ENCODE measurements at regions not wholly inside any gene's neighbourhood (a gene's known extent, or its start where the extent isn't known, plus 50 kb on each side); places are given as distances from the start of the nearest gene placed in this dataset.

DNA sequence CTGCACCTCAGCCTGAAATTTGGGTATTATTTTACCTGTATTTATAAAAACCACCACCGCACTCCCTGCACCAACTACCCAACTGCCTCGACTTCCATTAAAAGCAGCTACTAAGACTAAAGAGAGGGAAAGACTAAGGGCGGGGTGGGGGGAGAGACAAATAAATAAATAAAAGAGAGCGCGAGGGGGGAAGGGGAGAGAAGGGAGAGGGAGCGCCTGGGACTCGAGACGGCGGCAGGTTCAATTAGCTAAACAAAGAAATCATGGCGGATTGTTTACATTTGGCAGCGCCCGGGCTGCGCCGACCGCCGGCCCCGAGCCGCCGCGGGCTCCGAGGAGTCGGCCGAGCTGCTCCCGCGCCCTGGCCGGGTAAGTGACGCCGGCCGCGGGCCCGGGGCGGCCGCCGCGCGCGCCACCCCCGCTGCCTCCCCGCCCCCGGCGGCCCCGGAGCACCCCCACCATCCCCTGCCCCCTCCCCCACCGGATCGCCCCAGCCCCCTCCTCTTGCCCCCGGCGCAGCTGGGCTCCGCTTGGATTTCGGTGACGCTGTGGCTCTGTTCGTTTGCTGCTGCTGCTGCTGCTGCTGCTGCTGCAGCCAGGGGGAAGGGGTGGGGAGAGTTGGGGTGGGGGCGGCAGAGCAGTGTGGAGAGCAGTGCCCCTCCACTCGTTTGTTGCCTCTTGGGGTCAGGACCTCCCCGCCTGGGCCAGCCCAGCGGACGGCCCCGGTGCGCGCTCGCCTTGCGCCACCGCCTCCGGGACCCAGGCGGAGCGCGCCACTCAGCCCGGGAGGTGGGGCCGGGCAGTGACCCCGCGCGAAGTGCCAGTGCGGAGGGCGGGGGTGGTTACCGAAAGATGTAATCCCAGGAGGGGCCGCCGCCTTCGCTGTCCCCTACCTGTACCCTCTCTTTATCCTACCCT is 187.2 kb upstream of the FANCL start:
- Mint-ChIP-seq H3K27ac (ENCODE audit: unreplicated experiment) (peak overlapping the region; percentile 93), H3K9me3 (ENCODE audit: unreplicated experiment) (no peaks in the 10 kb centered on the region), H3K27me3 (ENCODE audit: unreplicated experiment) (peaks cover 3% of the 10 kb centered on the region), H3K4me1 (ENCODE audit: unreplicated experiment) (peaks cover 6% of the 10 kb centered on the region), H3K36me3 (ENCODE audit: low read depth, unreplicated experiment) (no peaks in the 10 kb centered on the region), H3K4me3 (ENCODE audit: unreplicated experiment) (peak overlapping the region; percentile 95)
- DNase-seq (ENCODE audit: low spot score): peak; percentile 59
- TF ChIP-seq, protein P1, sequence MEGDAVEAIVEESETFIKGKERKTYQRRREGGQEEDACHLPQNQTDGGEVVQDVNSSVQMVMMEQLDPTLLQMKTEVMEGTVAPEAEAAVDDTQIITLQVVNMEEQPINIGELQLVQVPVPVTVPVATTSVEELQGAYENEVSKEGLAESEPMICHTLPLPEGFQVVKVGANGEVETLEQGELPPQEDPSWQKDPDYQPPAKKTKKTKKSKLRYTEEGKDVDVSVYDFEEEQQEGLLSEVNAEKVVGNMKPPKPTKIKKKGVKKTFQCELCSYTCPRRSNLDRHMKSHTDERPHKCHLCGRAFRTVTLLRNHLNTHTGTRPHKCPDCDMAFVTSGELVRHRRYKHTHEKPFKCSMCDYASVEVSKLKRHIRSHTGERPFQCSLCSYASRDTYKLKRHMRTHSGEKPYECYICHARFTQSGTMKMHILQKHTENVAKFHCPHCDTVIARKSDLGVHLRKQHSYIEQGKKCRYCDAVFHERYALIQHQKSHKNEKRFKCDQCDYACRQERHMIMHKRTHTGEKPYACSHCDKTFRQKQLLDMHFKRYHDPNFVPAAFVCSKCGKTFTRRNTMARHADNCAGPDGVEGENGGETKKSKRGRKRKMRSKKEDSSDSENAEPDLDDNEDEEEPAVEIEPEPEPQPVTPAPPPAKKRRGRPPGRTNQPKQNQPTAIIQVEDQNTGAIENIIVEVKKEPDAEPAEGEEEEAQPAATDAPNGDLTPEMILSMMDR (IDR thresholded peaks at IDR 0.05; ENCODE audit: unreplicated experiment): no peak

GRCh38 chr2:58427572-58428095 is 186.5 kb upstream of the FANCL start:
- Mint-ChIP-seq H3K36me3 (ENCODE audit: low read depth, unreplicated experiment) (no peaks in the 10 kb centered on the region), H3K4me3 (ENCODE audit: unreplicated experiment) (peak overlapping the region; percentile 95), H3K9me3 (ENCODE audit: unreplicated experiment) (no peaks in the 10 kb centered on the region), H3K27ac (ENCODE audit: unreplicated experiment) (peak overlapping the region; percentile 93), H3K4me1 (ENCODE audit: unreplicated experiment) (peaks cover 6% of the 10 kb centered on the region), H3K27me3 (ENCODE audit: unreplicated experiment) (peaks cover 3% of the 10 kb centered on the region)
- DNase-seq (ENCODE audit: low spot score): peak; percentile 53
- TF ChIP-seq, protein P1 (IDR thresholded peaks at IDR 0.05; ENCODE audit: unreplicated experiment): no peak

DNA sequence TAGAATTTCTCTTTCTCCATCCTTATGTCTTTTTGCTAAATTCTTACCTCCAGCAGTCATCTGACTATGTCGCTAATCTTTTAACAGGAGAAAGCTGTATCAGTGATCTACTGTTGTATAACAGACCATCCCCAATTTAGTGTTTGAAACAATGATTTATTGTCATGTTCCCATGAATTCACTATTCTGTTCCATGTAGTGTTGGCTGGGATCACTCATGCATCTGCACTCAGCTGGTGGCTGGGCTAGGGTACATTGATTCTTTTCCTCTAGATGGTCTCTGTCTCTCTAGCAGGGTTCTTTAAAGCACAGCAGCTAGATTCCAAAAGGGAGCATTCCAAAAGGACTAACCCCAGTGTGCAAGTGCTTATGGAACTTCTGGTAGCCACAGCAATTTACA is 184.2 kb upstream of the FANCL start:
- TF ChIP-seq, protein P1 (IDR thresholded peaks at IDR 0.05; ENCODE audit: unreplicated experiment): no peak
- Mint-ChIP-seq H3K4me1 (ENCODE audit: unreplicated experiment) (peaks cover 9% of the 10 kb centered on the region), H3K27ac (ENCODE audit: unreplicated experiment) (no peak overlapping the region), H3K27me3 (ENCODE audit: unreplicated experiment) (peaks cover 3% of the 10 kb centered on the region), H3K36me3 (ENCODE audit: low read depth, unreplicated experiment) (no peaks in the 10 kb centered on the region), H3K4me3 (ENCODE audit: unreplicated experiment) (no peak overlapping the region), H3K9me3 (ENCODE audit: unreplicated experiment) (no peaks in the 10 kb centered on the region)
- DNase-seq (ENCODE audit: low spot score): no peak

DNA sequence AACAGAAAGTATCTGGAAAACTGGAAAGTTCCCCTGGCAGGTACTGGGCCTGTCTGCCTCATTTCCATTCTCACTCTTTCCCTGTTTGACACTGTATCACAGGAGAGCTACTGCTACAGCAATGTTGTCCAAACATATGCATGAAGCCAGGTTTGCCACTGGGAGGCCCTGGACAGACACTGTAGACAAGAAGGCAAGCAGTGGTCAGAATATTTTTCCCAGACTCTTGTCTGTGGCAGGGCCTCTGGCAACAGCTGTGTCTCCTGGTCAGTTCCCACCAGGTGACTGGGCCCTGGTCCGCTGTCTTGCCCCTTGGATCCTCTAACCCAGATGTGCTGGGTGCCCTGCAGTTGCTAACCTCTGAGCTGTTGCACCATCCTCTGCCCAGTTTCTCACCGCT is 178.9 kb upstream of the FANCL start:
- H3K27ac Mint-ChIP-seq (ENCODE audit: unreplicated experiment): no peak overlapping the region
- no peak for DNase-seq (ENCODE audit: low spot score)
- H3K4me3 Mint-ChIP-seq (ENCODE audit: unreplicated experiment): no peak overlapping the region
- no peaks in the 10 kb centered on the region for H3K27me3 Mint-ChIP-seq (ENCODE audit: unreplicated experiment)
- peaks cover 3% of the 10 kb centered on the region for H3K4me1 Mint-ChIP-seq (ENCODE audit: unreplicated experiment)
- TF ChIP-seq, protein P1 (IDR thresholded peaks at IDR 0.05; ENCODE audit: unreplicated experiment): no peak
- no peaks in the 10 kb centered on the region for H3K36me3 Mint-ChIP-seq (ENCODE audit: low read depth, unreplicated experiment)
- no peaks in the 10 kb centered on the region for H3K9me3 Mint-ChIP-seq (ENCODE audit: unreplicated experiment)

DNA sequence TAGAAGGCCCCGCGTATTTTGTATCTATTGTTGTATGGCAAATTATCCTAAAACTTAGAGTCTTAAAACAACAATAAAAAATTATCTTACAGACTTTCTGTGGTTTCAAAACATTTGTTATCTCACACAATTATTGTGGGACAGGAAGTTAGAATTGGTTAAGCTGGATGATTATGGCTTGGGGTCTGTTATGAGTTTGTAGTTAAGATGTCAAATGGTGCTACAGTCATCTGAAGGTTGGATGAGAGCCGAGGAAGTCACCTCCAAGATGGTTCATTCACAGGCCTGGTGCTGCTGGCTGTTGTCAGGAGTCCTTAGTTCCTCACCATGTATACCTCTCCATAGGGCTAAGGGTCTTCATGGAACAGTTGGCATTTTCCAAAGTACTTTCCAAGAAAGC is 175.6 kb upstream of the FANCL start:
- peaks cover 3% of the 10 kb centered on the region for H3K4me1 Mint-ChIP-seq (ENCODE audit: unreplicated experiment)
- H3K36me3 Mint-ChIP-seq (ENCODE audit: low read depth, unreplicated experiment): no peaks in the 10 kb centered on the region
- DNase-seq (ENCODE audit: low spot score): no peak
- H3K9me3 Mint-ChIP-seq (ENCODE audit: unreplicated experiment): no peaks in the 10 kb centered on the region
- TF ChIP-seq, protein P1 (IDR thresholded peaks at IDR 0.05; ENCODE audit: unreplicated experiment): no peak
- no peak overlapping the region for H3K4me3 Mint-ChIP-seq (ENCODE audit: unreplicated experiment)
- H3K27me3 Mint-ChIP-seq (ENCODE audit: unreplicated experiment): no peaks in the 10 kb centered on the region
- H3K27ac Mint-ChIP-seq (ENCODE audit: unreplicated experiment): no peak overlapping the region
